ENCODE measurements at regions not wholly inside any gene's neighbourhood (a gene's known extent, or its start where the extent isn't known, plus 50 kb on each side); places are given as distances from the start of the nearest gene placed in this dataset.

DNA sequence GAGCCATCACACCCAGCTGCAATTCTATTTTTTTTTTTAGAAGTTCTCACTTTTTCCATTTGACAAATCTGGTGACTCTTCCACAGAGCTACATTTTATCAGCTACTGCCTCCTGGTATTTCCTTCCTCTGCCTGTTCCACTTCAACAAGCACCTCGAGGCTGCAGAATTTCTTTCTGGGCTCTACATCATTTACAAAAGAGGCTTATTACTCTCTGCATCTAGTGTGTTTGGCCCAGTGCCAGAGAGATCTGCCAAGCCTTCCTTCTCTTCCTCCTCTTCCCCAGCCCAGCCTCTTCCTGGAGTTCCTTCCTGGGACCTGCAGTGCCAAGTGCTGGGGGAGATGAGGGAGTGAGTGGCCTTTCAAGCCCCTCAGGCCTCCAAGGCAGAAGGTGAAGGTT lies 119.6 kb upstream of the ITGA6 start:
- TF ChIP-seq, protein P1, sequence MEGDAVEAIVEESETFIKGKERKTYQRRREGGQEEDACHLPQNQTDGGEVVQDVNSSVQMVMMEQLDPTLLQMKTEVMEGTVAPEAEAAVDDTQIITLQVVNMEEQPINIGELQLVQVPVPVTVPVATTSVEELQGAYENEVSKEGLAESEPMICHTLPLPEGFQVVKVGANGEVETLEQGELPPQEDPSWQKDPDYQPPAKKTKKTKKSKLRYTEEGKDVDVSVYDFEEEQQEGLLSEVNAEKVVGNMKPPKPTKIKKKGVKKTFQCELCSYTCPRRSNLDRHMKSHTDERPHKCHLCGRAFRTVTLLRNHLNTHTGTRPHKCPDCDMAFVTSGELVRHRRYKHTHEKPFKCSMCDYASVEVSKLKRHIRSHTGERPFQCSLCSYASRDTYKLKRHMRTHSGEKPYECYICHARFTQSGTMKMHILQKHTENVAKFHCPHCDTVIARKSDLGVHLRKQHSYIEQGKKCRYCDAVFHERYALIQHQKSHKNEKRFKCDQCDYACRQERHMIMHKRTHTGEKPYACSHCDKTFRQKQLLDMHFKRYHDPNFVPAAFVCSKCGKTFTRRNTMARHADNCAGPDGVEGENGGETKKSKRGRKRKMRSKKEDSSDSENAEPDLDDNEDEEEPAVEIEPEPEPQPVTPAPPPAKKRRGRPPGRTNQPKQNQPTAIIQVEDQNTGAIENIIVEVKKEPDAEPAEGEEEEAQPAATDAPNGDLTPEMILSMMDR (IDR thresholded peaks at IDR 0.05; ENCODE audit: low read depth, low read length): no peak
- no peak for TF ChIP-seq EZH2phosphoT487 (IDR thresholded peaks at IDR 0.05; ENCODE audit: low read depth)

Data from OCI-LY3 (cell line).